HG03558 (cell line): ENCODE measurements at regions not wholly inside any gene's neighbourhood (a gene's known extent, or its start where the extent isn't known, plus 50 kb on each side); places are given as distances from the start of the nearest gene placed in this dataset.
"Not testable (repeated sequence)": the region's sequence is repeated elsewhere in the genome, so short reads cannot be mapped to it uniquely, and the experiment has no call there.

ENCODE experiments used
- ATAC-seq: cut with Tn5 transposase; IDR thresholded peaks from one replicate; pipeline ENCODE4 v1.9.1; 2021; ENCODE audit warnings: moderate number of reproducible peaks; ENCODE audit not compliant: unreplicated experiment; ENCODE audit errors: extremely low read depth

DNA sequence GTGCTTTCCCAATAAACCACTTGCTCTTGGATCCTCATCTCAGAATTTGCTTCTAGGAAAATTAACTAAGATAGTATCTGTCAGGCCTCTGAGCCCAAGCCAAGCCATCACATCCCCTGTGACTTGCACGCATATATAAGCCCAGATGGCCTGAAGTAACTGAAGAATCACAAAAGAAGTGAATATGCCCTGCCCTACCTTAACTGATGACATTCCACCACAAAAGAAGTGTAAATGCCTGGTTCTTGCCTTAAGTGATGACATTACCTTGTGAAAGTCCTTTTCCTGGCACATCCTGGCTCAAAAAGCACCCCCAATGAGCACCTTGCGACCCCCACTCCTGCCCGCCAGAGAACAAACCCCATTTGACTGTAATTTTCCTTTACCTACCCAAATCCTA, 255.0 kb upstream of the SPTLC3 start:
- not testable (repeated sequence) for ATAC-seq

DNA sequence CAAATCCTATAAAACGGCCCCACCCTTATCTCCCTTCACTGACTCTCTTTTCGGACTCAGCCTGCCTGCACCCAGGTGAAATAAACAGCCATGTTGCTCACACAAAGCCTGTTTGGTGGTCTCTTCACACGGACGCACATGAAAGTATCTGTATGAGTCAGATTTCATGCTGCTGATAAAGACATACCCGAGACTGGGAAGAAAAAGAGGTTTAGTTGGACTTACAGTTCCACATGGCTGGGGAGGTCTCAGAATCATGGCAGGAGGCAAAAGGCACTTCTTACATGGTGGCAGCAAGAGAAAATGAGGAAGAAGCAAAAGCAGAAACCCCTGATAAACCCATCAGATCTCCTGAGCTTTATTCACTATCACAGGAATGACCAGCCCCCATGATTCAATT, 249.3 kb upstream of the SPTLC3 start:
- ATAC-seq = not testable (repeated sequence)

DNA sequence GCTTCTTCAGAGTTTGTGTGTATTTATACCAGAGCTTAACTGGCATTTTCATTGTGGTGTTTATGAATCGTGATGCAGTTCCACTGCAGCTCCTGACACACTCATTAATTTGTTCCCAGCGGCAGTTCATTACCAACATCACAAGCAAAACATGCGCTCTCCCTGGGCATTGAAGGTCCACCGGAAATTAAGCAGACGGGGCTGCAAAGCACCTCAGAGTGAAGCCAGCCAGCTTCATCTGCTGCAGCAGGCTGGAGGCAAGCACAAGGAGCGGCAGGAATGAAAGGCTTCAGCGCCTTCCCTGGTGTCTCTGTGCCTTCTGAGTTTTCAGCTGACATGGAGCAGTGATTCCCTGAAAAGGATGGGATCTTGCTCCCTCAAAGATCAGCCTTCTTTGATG, 246.0 kb upstream of the SPTLC3 start:
- no peak for ATAC-seq

DNA sequence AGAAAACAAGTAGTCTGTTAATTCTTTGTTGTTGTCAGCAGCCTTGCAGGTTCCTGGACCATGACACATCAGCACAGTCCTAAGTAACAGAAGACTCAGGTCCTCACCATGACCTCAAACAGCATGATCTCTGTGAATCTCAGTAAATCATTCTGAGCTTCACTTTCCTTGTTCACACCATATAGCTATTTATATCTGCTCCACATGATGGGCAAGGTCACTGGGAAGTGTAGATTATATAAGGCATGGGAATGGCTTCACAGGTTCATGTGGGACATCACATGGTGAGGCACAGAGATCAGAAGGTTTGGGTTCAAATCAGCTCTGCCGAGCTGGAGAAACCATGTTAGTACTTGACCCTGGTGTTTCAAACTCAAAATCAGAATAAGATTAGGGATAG, 245.4 kb upstream of the SPTLC3 start:
- no peak for ATAC-seq

DNA sequence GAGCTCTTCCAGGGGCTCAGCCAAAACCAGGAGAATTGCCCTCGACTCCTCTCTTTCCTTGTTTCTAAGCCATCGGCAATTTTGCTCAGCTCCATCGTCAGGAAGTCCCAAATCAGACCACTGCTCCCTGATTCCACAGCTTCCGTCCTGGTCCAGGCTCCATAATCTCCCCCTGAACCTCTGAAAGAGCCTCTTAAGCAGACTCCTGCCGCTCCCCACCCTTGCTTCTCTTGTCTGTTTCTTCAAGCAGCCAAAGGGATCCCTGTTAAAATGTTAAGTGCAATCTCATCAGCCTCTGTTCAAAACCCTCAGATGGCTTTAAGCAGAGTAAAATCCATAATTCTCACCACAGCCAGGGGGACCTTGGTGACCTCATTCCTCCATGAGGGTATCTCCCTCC, 244.7 kb upstream of the SPTLC3 start:
- no peak for ATAC-seq

DNA sequence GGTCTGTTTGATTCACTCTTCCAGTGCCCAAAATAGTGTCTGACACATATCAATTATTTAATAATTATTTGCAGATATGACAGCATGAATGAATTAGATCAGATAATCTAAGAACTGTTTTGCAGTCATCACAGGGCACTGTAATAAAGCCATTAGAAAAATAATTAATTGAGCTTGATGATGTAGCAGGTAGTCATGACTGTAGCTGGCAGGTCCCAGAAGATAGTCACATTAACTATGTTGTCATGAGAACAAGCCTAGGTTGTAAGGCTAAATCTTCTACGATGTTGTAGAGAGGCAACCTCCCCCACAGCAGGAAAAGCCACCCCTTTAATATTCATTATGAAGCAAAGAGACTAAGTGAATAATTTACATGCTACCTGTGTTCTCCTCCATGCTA, 243.9 kb upstream of the SPTLC3 start:
- ATAC-seq = no peak

DNA sequence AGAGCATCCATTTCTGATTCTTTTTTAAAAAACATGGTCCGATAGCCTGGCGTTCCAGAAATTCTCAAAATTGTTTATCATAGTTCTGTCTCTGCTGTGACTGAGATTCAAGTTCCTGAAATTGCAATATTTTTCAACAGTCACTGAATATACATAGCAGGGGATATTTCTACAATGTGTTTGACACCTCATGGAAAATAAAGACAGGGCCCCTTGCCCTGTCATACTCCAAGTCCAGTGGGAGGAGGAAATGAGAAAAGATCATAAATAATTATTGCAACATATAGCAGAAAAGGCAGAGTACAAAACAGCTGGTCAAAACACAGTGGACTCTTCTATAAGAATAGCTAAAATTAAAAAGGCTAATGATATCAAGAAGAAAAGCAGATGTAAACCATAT, 234.8 kb upstream of the SPTLC3 start:
- no peak for ATAC-seq

DNA sequence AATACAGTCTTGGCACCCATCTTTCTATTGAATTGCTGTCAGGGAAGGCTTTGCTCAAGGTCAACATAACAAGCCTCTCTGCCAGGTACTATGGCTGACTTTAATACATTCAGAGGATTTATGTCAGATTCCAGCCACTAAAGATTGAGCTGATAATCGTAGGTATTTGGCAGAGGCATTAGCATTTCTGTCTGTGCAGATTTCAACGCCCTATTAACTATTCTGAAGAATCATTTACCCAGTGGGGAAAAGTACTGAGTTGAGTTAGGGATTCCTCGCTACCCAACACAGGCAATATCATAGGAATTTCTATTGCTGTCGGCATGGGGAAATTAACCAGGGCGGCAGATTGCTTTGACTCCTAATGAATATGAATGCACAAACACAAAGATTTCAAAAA, 233.7 kb upstream of the SPTLC3 start:
- no peak for ATAC-seq

DNA sequence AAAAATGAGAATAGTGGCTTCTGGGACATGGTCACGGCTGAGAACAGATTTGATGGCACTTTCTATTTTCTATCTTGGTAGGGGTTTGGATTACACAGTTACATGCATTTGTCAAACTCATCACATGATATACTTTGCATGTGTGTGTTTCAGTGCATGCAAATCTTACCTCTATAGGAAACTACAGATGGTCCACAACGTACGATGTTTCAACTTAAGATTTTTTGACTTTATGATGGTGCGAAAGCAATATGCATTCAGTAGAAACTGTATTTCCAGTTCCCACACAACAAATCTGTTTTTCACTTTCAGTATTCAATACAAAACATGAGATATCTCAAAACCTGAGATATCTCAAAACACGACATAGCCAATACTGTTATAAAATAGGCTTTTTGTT, 231.8 kb upstream of the SPTLC3 start:
- no peak for ATAC-seq

DNA sequence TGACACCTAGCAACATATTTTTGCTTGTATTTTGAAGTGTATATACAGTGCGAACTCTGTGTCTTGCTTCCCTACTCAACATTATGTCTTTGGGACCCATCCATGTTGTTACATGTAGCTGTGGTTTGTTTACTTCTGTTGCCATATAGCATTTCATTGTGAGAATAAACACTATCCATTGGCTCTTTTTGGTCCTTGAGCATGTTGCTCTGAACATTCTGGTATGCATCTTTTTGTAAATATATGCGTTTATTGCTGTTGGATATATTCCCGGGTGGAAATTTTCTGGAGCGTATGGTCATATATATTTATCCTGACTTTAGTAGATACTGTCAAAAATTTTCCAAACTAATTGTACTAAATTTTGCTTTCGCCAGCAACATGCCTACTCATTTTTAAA, 222.5 kb upstream of the SPTLC3 start:
- ATAC-seq = no peak

DNA sequence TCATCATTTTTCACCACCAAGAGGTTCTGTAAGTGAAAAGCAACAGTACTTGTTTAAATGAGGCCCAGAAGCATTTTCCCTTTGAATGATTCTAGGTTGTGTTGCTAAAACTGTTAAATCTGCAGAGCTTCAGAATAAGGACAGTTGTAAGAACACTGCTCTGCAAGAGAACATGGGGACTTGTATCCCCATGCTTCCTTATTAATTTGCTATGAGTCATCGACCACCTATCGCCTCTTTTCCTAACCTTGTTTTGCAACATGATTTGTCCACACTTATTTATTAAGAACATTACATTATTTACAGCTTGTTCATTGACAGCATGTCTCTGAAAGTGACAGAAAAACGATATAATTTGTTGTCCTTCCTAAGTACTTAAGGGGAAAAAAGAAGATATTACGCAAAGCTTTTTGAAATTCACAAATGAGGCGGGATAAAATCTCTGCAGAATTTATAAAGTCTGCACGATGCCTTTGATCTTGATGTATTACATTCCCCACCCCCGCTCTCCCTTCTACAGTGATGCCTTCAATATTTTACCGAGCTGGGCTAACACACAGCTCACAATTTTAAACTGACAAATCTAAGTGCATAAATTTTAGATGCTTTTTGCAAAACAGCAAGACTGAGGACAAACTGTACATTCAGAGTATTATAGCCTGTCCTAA, 220.0 kb upstream of the SPTLC3 start:
- ATAC-seq = no peak

DNA sequence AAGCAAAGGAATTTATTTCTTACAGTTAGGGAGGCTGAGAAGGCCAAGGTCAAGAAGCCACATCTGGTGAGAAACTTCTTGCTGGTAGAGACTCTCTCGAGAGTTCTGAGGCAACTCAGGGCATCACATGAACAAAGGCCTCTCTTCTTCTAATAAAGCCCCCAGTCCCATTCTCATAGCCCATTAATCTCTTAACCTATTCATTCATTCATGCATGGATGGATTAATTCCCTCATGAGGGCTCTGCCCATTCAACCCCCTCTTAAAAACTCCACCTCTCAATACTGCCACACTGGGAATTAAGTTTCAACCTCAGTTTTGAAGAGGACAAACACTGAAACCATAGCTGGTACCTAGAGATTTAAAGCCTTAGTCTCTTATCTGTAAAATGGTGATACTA, 217.9 kb upstream of the SPTLC3 start:
- ATAC-seq = no peak

DNA sequence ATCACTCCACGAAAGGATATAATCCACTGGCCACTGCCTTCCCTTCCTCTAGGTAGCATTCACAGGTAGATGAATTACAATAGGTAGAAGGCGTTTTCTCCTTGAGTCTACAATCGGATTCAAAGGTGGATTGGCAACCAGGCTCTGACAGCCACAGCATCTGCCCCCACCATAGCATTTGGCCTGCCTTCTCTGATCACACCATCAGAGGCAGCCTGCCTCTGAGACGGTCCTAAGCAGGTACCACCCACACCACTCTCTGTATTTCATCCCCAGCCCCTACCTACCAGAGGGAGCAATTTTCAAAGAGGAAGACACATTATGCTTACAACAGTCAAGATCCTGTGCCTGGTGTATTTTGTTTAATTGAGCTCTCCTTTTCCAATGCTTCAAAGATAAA, 210.5 kb upstream of the SPTLC3 start:
- no peak for ATAC-seq

DNA sequence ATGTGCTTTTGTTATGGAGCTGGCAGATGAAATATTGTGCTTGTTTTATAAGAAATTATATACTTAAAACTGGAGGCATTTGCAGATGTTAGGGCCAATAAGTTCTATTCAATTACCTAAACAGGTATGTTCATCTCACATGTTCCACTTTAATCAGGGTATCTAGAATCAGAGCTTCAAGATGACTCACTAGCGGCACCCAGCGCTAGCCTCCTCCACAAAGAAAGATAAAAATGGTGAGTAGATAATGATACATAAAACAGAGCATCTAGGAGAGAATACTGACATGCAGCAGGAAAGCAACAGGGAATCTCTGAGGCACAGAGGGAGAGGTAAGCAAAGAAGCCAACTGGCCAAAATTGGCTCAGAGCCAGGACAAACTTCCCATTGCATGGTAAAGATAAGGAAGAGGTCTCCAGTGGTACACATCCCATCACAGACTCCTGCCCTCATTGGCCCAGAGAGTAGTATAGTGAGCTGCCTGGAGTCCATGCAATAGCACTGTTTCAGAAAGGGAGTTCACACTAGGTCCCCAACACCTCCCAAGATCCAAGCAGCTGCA, 200.7 kb upstream of the SPTLC3 start:
- no peak for ATAC-seq

DNA sequence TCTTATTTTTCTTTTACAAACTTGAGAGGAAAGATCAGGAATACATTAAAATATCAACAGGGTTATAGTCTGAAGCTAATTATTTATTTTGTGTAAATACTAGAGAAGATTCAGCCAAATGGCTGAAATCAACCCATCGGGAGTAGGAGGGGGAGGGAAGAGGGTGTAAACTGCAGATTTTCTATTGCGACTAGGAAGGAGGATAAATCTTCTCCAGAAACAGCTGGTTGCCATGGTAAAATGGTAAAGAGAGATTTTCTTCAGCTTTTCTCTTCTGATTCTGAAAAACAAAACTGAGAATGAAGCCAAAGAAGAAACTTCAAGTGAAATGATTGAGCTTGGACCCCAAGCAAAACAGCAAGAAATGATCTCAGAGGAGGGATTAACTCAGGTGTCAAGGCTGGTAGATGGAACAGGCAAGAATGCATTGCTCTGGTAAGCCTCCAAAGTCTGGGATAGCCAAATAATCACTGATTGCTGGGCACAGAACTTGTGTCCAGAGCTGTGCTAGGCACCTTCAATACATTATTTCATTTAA, 193.5 kb upstream of the SPTLC3 start:
- no peak for ATAC-seq

DNA sequence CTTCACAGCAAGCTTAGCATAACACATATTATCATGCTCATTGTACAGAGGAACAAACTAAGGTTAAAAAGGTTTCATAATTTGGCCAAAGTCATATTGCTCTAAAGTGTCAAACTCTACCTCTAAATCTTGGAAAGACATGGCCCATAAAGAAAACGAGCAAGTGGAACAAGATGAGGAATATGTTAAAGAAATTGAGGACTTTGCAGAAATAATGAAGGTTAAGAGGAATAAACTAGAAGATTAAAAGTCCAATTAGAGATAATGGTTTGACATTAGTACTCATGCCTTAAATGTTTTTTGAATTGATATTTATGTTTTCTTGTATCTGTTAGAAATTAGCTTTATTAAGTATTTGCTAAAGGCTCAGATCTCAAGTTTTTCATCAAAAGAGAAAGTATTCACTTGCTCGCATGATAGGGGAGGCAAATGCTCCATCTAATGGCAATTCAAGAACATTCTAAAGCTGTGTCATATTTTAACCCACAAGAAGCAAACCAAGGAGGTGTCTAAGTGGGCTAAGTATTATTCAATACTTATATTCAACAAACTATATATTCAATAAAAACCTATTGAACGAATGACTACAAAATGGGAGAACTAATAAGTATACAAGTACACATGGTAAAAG, 192.9 kb upstream of the SPTLC3 start:
- no peak for ATAC-seq

DNA sequence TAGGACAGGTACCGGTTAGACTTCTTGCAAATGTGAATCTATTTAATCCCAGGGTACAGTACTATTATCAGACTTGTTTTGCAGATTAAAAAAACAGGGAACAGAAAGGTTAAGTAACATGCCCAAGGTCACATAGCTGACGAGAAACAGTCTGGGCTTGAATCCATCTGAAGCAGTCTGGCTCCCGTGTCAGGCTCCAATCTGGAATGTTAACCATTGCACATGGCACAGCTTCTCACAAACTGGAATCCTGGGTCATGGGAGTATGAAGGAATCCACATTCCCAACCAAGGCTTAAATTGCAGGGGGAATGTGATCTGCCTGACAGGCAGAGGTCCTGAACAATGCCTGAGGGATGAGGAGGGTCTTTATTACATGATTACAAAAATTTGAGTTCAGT, 187.5 kb upstream of the SPTLC3 start:
- ATAC-seq = no peak

DNA sequence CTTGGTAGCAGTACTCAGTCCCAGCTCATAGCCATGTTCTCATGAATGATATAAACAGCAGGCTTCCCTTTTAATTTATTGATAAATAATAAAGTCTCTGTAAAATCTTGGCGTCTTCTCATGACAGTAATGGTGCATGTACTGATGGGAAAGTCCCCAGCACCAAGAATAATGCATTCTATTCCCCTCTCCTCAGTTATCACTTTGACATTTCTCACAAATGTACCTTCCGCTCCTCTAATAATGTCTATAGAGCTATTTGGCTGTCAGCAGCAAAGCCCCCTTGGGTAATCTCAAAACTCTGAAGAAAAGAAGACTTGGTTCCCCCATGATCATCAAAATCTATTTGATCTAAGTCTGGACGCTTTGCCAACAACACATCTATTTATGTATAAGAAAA, 185.0 kb upstream of the SPTLC3 start:
- no peak for ATAC-seq

DNA sequence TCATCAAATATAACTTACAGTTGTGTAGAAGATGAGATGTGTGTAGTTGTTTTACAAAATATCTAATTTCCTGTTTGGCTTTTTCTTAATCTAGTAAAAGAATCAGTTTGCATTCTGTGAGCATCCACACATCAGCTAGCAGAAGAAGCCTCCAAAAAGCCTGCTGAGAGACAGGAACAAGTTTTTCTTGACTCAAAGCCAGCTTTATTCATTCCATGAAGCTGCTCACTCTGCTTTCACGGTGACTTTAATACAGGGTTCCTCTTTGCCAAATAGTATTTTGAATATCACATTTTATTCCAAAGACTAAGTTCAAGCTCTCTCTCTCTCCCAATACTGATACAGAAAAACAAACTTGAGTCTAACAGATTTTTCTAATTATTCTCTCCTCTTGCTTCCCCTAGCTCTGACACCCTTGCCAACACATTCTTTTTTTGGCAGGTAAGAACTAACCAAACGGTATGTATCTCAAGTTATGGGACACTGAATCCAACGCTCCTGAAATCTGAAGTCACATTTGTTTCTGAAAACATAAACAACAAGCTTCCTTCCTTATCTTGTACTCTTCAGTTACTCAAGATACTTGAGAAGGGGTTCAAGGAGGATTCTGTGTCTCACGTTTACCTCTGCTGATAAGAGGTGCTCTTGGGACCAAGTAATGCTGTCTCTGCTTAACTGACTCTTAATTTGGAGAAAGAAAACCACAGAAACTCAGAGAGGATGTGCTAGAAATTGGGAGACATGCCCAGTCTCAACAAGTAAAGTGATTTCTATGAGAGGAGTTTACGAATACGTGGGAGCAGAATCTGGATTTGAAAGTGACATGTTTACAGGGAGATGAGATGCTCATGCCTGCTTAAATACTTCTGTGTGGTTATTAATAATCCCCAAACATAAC, 184.2 kb upstream of the SPTLC3 start:
- ATAC-seq = no peak

DNA sequence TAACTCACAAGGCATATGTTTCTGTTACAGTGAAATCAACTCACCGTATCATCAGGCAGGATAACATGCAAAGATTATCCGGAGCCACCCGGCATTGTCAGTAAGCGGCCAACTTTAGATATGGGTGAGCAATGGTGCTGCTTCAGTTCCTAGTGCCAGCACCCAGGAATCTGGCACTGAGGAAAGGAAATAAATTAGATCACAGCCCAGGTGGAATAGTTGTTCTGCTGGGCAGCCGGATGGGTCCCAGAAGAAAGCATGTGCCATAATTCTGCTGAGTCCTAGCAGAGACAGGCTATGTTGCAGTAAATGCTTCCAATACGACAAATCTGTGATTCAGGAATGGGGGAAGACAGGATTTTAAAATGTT, 183.6 kb upstream of the SPTLC3 start:
- ATAC-seq = no peak

DNA sequence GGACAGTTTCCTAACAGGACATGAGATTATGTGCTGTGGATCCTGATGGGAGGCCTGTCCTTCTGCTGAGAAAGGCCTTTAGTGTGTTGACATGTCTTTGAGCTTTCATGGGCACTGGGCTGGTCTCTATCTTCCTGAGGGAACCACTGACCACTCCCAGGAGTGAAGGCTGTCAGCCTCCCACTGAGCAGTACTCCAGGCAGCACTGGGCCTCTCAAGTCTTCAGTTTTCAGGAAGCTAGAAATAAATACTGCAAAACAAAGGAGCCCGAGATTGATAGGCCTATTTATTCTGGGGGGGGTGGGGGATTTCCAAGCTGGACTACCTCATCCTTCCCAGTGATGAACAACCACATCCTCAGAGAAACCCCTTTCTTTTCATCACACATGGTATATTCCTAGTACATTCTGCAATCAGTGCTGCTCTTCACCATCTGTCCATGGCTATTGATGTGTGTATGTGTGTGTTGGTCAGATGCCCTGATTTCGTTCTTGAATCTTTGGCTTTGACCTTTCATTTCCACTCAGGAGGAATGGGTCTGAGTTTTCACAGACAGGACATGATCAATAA, 180.9 kb upstream of the SPTLC3 start:
- no peak for ATAC-seq
